ENCODE measurements at regions not wholly inside any gene's neighbourhood (a gene's known extent, or its start where the extent isn't known, plus 50 kb on each side); places are given as distances from the start of the nearest gene placed in this dataset.

DNA sequence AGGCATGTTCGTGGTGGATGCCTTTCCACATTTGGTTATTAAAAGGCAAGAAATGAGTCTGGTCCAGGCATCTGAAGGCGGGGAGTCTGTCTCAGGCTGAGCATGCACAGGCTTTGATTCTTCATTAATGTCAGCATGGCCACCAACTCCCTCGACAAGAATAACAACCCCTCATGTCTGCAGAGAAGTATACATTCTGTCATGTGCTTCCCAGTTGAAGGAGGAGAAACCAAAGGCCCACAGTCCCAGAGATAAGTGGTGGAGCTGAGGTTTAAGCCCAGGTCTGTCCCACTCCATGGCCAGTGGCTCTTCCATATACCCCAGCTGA, 61.6 kb upstream of the LAPTM5 start:
- ChIA-PET POLR2A (interaction anchor here (0.6 kb wide), 1 partner anchor 61 kb away, joined by 6 read pairs; no protein-coding TSS in a partner anchor), CTCF (interaction anchor here (1.0 to 5.4 kb wide), 4 partner anchors 17 to 1583 kb away, joined by 3 to 41 read pairs (median 14); partner anchors contain the start of gene PTPRU)
- Histone ChIP-seq H3K27me3 (ENCODE audit: control insufficient read depth, insufficient read depth, low read length) (no peaks in the 10 kb centered on the region), H3K4me3 (ENCODE audit: low read depth, low read length) (no peak overlapping the region), H3K36me3 (ENCODE audit: control insufficient read depth, insufficient read depth, low read length) (no peaks in the 10 kb centered on the region)
- TF ChIP-seq, protein P1, sequence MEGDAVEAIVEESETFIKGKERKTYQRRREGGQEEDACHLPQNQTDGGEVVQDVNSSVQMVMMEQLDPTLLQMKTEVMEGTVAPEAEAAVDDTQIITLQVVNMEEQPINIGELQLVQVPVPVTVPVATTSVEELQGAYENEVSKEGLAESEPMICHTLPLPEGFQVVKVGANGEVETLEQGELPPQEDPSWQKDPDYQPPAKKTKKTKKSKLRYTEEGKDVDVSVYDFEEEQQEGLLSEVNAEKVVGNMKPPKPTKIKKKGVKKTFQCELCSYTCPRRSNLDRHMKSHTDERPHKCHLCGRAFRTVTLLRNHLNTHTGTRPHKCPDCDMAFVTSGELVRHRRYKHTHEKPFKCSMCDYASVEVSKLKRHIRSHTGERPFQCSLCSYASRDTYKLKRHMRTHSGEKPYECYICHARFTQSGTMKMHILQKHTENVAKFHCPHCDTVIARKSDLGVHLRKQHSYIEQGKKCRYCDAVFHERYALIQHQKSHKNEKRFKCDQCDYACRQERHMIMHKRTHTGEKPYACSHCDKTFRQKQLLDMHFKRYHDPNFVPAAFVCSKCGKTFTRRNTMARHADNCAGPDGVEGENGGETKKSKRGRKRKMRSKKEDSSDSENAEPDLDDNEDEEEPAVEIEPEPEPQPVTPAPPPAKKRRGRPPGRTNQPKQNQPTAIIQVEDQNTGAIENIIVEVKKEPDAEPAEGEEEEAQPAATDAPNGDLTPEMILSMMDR (IDR thresholded peaks at IDR 0.05; ENCODE audit: insufficient read depth, low read depth, low read length): no peak
- DNase-seq (ENCODE audit: low read depth): no peak

DNA sequence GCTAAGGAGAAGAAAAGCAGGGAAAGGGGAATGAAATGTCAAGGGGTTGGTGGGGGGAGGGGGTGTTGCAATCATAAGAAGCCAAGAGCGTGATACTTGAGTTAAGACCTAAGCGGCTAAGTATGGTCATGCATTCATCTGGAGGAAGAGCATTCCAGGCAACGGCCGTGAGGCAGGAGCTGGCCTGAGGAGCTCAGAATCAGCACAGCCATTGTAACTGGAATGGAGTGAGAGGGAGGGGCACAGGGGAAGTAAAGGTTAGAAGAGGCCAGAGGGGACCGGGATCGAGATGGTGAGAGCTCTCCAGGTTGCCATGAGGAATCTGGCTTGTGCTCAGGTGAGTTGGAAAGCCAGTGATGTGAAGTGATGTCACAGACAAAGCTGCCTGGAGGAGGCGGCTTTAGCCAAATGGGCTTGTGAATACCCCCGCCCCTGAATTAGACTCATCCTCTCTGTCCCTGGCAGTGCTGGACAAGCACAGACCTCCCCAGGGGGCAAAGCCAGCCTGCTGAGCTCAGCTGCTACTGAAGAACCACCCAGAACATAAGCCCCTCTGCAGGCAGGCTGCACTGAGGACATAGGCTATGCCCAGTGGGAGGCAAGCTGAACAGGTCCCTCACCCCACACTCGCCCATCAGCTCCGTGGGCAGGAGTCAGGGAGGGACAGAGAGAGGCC, 61.1 kb upstream of the LAPTM5 start:
- Histone ChIP-seq H3K36me3 (ENCODE audit: control insufficient read depth, insufficient read depth, low read length) (no peaks in the 10 kb centered on the region), H3K4me3 (ENCODE audit: low read depth, low read length) (no peak overlapping the region), H3K27me3 (ENCODE audit: control insufficient read depth, insufficient read depth, low read length) (no peaks in the 10 kb centered on the region)
- TF ChIP-seq, protein P1 (IDR thresholded peaks at IDR 0.05; ENCODE audit: insufficient read depth, low read depth, low read length): no peak
- no peak for DNase-seq (ENCODE audit: low read depth)
- ChIA-PET POLR2A (interaction anchor here (0.6 kb wide), 1 partner anchor 62 kb away, joined by 6 read pairs; no protein-coding TSS in a partner anchor), CTCF (interaction anchor here (0.5 to 5.4 kb wide), 5 partner anchors 17 to 1582 kb away, joined by 3 to 41 read pairs (median 3); partner anchors contain the start of gene PTPRU)

DNA sequence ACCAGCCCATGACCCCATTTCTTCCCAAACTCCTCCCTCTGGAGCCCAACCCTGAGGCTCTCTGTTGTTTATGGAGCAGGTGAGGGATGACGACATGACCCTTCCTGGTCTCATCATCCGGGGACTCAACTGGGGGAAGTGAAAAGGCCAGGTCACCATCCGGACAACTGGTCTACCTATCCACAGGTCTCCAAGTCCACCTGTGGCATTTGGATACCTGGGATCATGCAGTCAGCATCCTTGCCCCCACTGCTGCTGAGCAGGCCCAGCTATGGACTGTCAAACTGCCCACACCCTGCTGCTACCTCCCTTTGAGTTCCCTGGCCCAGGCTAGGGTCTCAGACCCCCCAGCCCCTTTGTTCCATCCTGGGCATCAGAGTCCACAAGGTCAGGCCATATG, 60.0 kb upstream of the LAPTM5 start:
- TF ChIP-seq, protein P1 (IDR thresholded peaks at IDR 0.05; ENCODE audit: insufficient read depth, low read depth, low read length): no peak
- ChIA-PET POLR2A (no interaction called here), CTCF (interaction anchor here (0.7 to 5.4 kb wide), 3 partner anchors 16 to 94 kb away, joined by 3 to 41 read pairs (median 26); no protein-coding TSS in a partner anchor)

DNA sequence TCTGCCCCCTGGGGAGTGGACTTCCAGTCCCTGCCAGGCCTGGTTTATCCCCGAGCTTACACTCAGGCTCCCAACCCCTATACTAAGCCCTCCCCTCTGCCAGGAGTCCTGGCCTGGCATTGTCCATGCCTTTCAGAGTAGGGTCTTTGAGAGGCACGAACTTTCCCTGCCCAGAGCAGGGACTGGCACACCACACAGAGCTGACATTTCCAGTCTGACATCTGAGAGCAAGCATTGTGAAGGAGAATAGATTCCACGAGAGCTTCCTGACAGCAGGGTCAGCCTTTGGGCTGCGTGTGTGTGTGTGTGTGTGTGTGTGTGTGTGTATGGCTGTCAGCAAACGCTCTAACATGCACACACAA, 59.5 kb upstream of the LAPTM5 start:
- DNase-seq (ENCODE audit: low read depth): no peak
- no peaks in the 10 kb centered on the region for H3K27me3 ChIP-seq (ENCODE audit: control insufficient read depth, insufficient read depth, low read length)
- H3K4me3 ChIP-seq (ENCODE audit: low read depth, low read length): no peak overlapping the region
- no peaks in the 10 kb centered on the region for H3K36me3 ChIP-seq (ENCODE audit: control insufficient read depth, insufficient read depth, low read length)
- ChIA-PET CTCF (interaction anchor here (0.8 to 5.4 kb wide), 3 partner anchors 15 to 95 kb away, joined by 4 to 41 read pairs (median 26); no protein-coding TSS in a partner anchor), POLR2A (no interaction called here)
- TF ChIP-seq, protein P1 (IDR thresholded peaks at IDR 0.05; ENCODE audit: insufficient read depth, low read depth, low read length): no peak

More for the DNA sequence above, 60.0 kb upstream of the LAPTM5 start:
- H3K36me3 ChIP-seq (ENCODE audit: control insufficient read depth, insufficient read depth, low read length): no peaks in the 10 kb centered on the region
- no peaks in the 10 kb centered on the region for H3K27me3 ChIP-seq (ENCODE audit: control insufficient read depth, insufficient read depth, low read length)
- DNase-seq (ENCODE audit: low read depth): no peak
- no peak overlapping the region for H3K4me3 ChIP-seq (ENCODE audit: low read depth, low read length)

DNA sequence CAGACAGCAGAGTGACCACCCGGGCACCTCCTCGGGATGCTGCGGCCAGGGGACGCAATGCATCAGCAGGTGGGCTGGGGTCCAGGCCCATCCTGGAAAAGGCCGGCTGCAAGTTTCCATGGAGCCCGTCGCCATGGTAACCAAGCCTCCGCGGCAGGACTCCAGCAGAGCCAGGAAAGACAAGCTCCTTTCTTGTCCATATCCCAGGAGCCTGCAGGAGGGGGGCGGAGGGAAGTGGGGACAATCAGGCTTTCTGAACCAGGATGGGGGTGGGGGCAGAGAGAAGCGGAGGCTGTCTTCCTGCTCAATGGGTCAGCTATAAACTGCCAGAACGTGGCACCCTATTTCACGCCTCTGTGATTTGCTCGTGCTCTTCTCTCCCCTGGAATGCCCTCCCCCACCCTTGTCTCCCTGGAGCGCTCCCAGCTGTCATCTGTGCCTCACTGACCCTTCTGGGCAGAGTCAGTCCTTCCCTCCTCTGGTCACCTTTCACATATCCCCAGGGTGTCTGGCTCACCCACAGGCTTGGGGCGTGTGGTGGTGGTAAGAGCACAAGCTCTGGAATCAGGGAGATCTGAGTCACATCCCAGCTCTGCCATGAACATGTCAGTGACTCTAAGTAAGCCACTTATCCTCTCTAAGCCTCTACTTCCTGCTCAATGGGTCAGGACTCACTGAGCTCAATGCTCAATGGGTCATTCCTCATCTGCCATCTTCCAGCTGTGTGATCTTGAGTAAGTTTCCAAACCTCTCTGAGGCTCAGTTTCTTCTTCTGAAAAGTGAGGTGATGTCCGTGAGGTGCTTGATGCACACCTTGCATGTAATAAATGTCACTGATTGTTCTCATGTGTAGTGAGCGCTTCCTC, 58.9 kb upstream of the LAPTM5 start:
- CTCF ChIA-PET: interaction anchor here (0.8 to 5.4 kb wide), 4 partner anchors 14 to 95 kb away, joined by 3 to 41 read pairs (median 15); no protein-coding TSS in a partner anchor
- TF ChIP-seq, protein P1 (IDR thresholded peaks at IDR 0.05; ENCODE audit: insufficient read depth, low read depth, low read length): no peak
- POLR2A ChIA-PET: interaction anchor here (0.6 kb wide), 1 partner anchor 422 kb away, joined by 7 read pairs; no protein-coding TSS in a partner anchor
- Histone ChIP-seq H3K4me3 (ENCODE audit: low read depth, low read length) (no peak overlapping the region), H3K36me3 (ENCODE audit: control insufficient read depth, insufficient read depth, low read length) (no peaks in the 10 kb centered on the region), H3K27me3 (ENCODE audit: control insufficient read depth, insufficient read depth, low read length) (no peaks in the 10 kb centered on the region)
- DNase-seq (ENCODE audit: low read depth): peak; percentile 77

All from BJ (cell line).